H1 (cell line): ENCODE measurements at regions not wholly inside any gene's neighbourhood (a gene's known extent, or its start where the extent isn't known, plus 50 kb on each side); places are given as distances from the start of the nearest gene placed in this dataset.

Experiments
- CTCF ChIA-PET: fragments of 300-600 bp; sonication (Branson Sonifier 250); formaldehyde crosslinking; loops from one replicate; lab custom pipeline; 2021; ENCODE audit not compliant: partially characterized antibody; lab: Charles Lee
- POLR2A ChIA-PET: fragments of 300-600 bp; sonication (Branson Sonifier 250); formaldehyde crosslinking; loops from one replicate; lab custom pipeline; 2021; ENCODE audit warnings: inconsistent platforms; ENCODE audit not compliant: partially characterized antibody; lab: Charles Lee
- DNase-seq, 2 experiments: peaks; one replicate each; pipeline versions ENCODE4 v3.0.0 to v3.0.0-alpha.2; 2010 to 2022; ENCODE audit warnings: low spot score in 2 of 2, low read depth in 1 of 2, mixed read lengths in 1 of 2
- FAIRE-seq: peaks from 2 replicates; lab custom pipeline; 2011; peaks lifted over from hg19 to GRCh38; lab: Jason Lieb, UNC
- H2AFZ ChIP-seq: 2 replicates; pipeline ENCODE4 v1.8.1; 2012; ENCODE audit warnings: low read length, inconsistent platforms
- H2AK5ac ChIP-seq: 2 replicates; pipeline ENCODE4 v1.6.1; 2013; ENCODE audit warnings: low read depth, low read length
- H2BK120ac ChIP-seq: replicated peaks from 2 replicates; pipeline ENCODE3; 2013; ENCODE audit warnings: low read depth, low read length, inconsistent platforms
- H2BK12ac ChIP-seq: 2 replicates; pipeline ENCODE4 v1.6.1; 2013; ENCODE audit warnings: low read depth, low read length
- H2BK15ac ChIP-seq: 2 replicates; pipeline ENCODE4 v1.6.1; 2013; ENCODE audit warnings: low read length
- H2BK20ac ChIP-seq: 2 replicates; pipeline ENCODE4 v1.6.1; 2013; ENCODE audit warnings: low read length
- H2BK5ac ChIP-seq: 2 replicates; pipeline ENCODE4 v1.6.1; 2013; ENCODE audit warnings: low read depth, low read length
- H3K14ac ChIP-seq: 2 replicates; pipeline ENCODE4 v1.6.1; 2013; ENCODE audit warnings: inconsistent platforms; ENCODE audit not compliant: insufficient read length
- H3K18ac ChIP-seq: 2 replicates; pipeline ENCODE4 v1.6.1; 2013; ENCODE audit warnings: low read length; ENCODE audit errors: extremely low read depth
- H3K23ac ChIP-seq: 2 replicates; pipeline ENCODE4 v1.6.1; 2013; ENCODE audit warnings: inconsistent platforms; ENCODE audit not compliant: insufficient read length
- H3K23me2 ChIP-seq: 2 replicates; pipeline ENCODE4 v1.6.1; 2013; ENCODE audit warnings: low read depth, low read length
- H3K27ac ChIP-seq: 2 replicates; pipeline ENCODE4 v1.6.1; 2011; ENCODE audit warnings: low read depth, low read length, inconsistent platforms
- H3K27me3 ChIP-seq, 4 experiments: replicated peaks in 1 of 4; 1 replicate in 1 of 4; 2 replicates in 3 of 4; pipeline versions ENCODE4 v1.6.1 to v1.8.1; 2011 to 2013; ENCODE audit warnings: low read length in 3 of 4, mild to moderate bottlenecking in 3 of 4, inconsistent platforms in 2 of 4, mixed read lengths in 2 of 4, moderate library complexity in 1 of 4; ENCODE audit not compliant: control insufficient read depth in 3 of 4, insufficient read depth in 3 of 4; ENCODE audit errors: extremely low read depth in 1 of 4
- H3K36me3 ChIP-seq, 4 experiments: 2 replicates each; pipeline versions ENCODE4 v1.6.1 to v1.8.1; 2011 to 2013; ENCODE audit warnings: mild to moderate bottlenecking in 4 of 4, low read length in 3 of 4, moderate library complexity in 2 of 4, control low read depth in 1 of 4, inconsistent platforms in 1 of 4; ENCODE audit not compliant: insufficient read depth in 4 of 4, control insufficient read depth in 2 of 4
- H3K4ac ChIP-seq: replicated peaks from 2 replicates; pipeline ENCODE3; 2013; ENCODE audit warnings: low read length, low read depth, mixed read lengths, inconsistent platforms; ENCODE audit not compliant: insufficient read length
- H3K4me1 ChIP-seq, 4 experiments: replicated peaks in 1 of 4; 1 replicate in 1 of 4; 2 replicates in 3 of 4; pipeline versions ENCODE4 v1.6.1 to v1.8.1; 2011 to 2013; ENCODE audit warnings: low read length in 3 of 4, inconsistent platforms in 2 of 4, mixed read lengths in 1 of 4; ENCODE audit not compliant: insufficient read depth in 4 of 4, control insufficient read depth in 3 of 4
- H3K4me2 ChIP-seq, 2 experiments: 2 replicates each; pipeline versions ENCODE4 v1.6.1 to v1.8.1; 2011 to 2013; ENCODE audit warnings: low read depth in 2 of 2, low read length in 2 of 2, control low read depth in 1 of 2, inconsistent platforms in 1 of 2, mild to moderate bottlenecking in 1 of 2; ENCODE audit not compliant: insufficient read depth in 1 of 2
- H3K4me3 ChIP-seq, 4 experiments: fragments of 200-600, 300-600 bp in 1 of 4; sonication (generic), shearing (Covaris generic), sonication (Bioruptor Twin) in 1 of 4; 2 replicates each; pipeline versions ENCODE4 v1.5.1 to v1.8.1; 2011 to 2016; ENCODE audit warnings: low read length in 4 of 4, low read depth in 3 of 4, control low read depth in 2 of 4, inconsistent platforms in 2 of 4, mild to moderate bottlenecking in 2 of 4, mixed read lengths in 1 of 4, moderate library complexity in 1 of 4; ENCODE audit not compliant: insufficient read depth in 2 of 4; ENCODE audit errors: extremely low read depth in 1 of 4
- H3K56ac ChIP-seq: replicated peaks from 2 replicates; pipeline ENCODE3; 2013; ENCODE audit warnings: low read depth, mild to moderate bottlenecking, mixed read lengths, low read length, inconsistent platforms; ENCODE audit not compliant: insufficient read length
- H3K79me1 ChIP-seq: 2 replicates; pipeline ENCODE4 v1.6.1; 2013; ENCODE audit warnings: low read depth, low read length, control low read depth
- H3K79me2 ChIP-seq, 2 experiments: 2 replicates each; pipeline versions ENCODE4 v1.6.1 to v1.8.1; 2012 to 2013; ENCODE audit warnings: low read length in 2 of 2, mild to moderate bottlenecking in 2 of 2, inconsistent platforms in 1 of 2; ENCODE audit not compliant: insufficient read depth in 2 of 2, control insufficient read depth in 1 of 2
- H3K9ac ChIP-seq, 4 experiments: replicated peaks in 1 of 4; 1 replicate in 1 of 4; 2 replicates in 3 of 4; pipeline versions ENCODE4 v1.6.1 to v1.8.1; 2011 to 2013; ENCODE audit warnings: low read depth in 3 of 4, low read length in 3 of 4, control low read depth in 2 of 4, mild to moderate bottlenecking in 2 of 4, moderate library complexity in 2 of 4, inconsistent platforms in 1 of 4; ENCODE audit errors: extremely low read depth in 1 of 4
- H3K9me3 ChIP-seq, 2 experiments: 2 replicates each; pipeline versions ENCODE4 v1.6.1 to v1.8.1; 2012 to 2013; ENCODE audit warnings: mild to moderate bottlenecking in 2 of 2, moderate library complexity in 2 of 2, control low read depth in 1 of 2, inconsistent platforms in 1 of 2, low read depth in 1 of 2, low read length in 1 of 2, mixed read lengths in 1 of 2; ENCODE audit not compliant: insufficient read depth in 2 of 2
- H4K20me1 ChIP-seq, 2 experiments: replicated peaks in 1 of 2; 2 replicates each; pipeline versions ENCODE3 to v1.8.1; 2011 to 2013; ENCODE audit warnings: inconsistent platforms in 2 of 2, low read length in 2 of 2, mild to moderate bottlenecking in 1 of 2; ENCODE audit not compliant: insufficient read depth in 2 of 2, control insufficient read depth in 1 of 2
- H4K5ac ChIP-seq: 2 replicates; pipeline ENCODE4 v1.6.1; 2013; ENCODE audit warnings: low read length, low read depth, mixed read lengths, inconsistent platforms; ENCODE audit not compliant: insufficient read length
- H4K8ac ChIP-seq: 2 replicates; pipeline ENCODE4 v1.8.0; 2013; ENCODE audit warnings: mild to moderate bottlenecking, moderate library complexity, low read length, inconsistent platforms; ENCODE audit not compliant: insufficient read depth; ENCODE audit errors: extremely low read depth
- H4K91ac ChIP-seq: replicated peaks from 2 replicates; pipeline ENCODE3; 2013; ENCODE audit warnings: low read length, mixed read lengths, inconsistent platforms; ENCODE audit not compliant: insufficient read length
- CHD1 ChIP-seq: IDR thresholded peaks from 2 replicates; pipeline ENCODE4 v1.6.1; 2012; ENCODE audit warnings: low read depth, low read length, improper control_type of control experiment
- CHD2 ChIP-seq: IDR thresholded peaks from 2 replicates; pipeline ENCODE4 v1.6.1; 2012; ENCODE audit warnings: low read length, improper control_type of control experiment
- WGBS, 2 experiments: shearing (Covaris generic) in 1 of 2; methylation state at CpG; one replicate each; pipeline versions ENCODE4 v1.1.6 to v1.1.7; 2013 to 2015; ENCODE audit warnings: low lambda C conversion rate in 2 of 2, mixed read lengths in 2 of 2, inconsistent platforms in 1 of 2, low coverage in 1 of 2, missing lambda C conversion rate in 1 of 2; ENCODE audit not compliant: insufficient replicate concordance in 2 of 2, insufficient coverage in 1 of 2, insufficient read length in 1 of 2; ENCODE audit errors: extremely low coverage in 1 of 2, missing lambda C conversion rate in 1 of 2; 5-methylcytosine and 5-hydroxymethylcytosine counted together
- TF ChIP-seq, protein P1 (sequence below), 3 experiments: IDR thresholded peaks; 1 replicate in 2 of 3; 2 replicates in 1 of 3; pipeline versions ENCODE4 v1.5.1 to v1.6.1; 2011; ENCODE audit warnings: low read length in 3 of 3, mild to moderate bottlenecking in 3 of 3, inconsistent platforms in 2 of 3, low read depth in 1 of 3, moderate library complexity in 1 of 3; ENCODE audit not compliant: insufficient read depth in 1 of 3; ENCODE audit errors: control extremely low read depth in 1 of 3

DNA sequence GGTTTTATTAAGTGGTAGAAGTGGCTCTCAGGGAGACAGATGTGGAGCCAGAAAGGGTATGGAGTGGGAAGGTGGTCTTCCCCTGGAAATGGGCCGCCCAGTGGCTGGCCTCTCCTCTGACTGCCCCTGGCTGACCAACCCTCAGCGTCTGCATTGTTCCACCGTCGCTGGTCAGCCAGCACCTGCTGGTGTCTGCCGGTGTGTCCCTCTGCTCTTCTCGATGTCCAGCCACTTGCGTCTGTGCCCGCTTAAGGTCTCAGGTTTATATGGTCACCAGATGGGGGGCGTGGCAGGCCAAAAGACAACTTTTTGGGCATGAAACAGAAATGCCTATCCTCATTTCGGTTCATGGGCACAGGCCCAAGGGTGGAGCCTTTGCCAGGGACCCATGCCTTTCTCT is 1221.5 kb downstream of the JRKL start:
- H3K79me2 ChIP-seq = no peaks in the 10 kb centered on the region
- FAIRE-seq = no peak
- DNase-seq = no peak
- H4K8ac ChIP-seq = no peak overlapping the region
- no peak overlapping the region; a peak in 1 of 7 replicates for H3K9ac ChIP-seq
- H3K27ac ChIP-seq = no peak overlapping the region
- H4K20me1 ChIP-seq = no peaks in the 10 kb centered on the region
- H3K36me3 ChIP-seq = no peaks in the 10 kb centered on the region
- ChIA-PET POLR2A (no interaction called here), CTCF (interaction anchor here (0.9 to 1.7 kb wide), 3 partner anchors 9 to 245 kb away, joined by 3 read pairs; no protein-coding TSS in a partner anchor)
- H3K27me3 ChIP-seq = no peaks in the 10 kb centered on the region
- H3K4me2 ChIP-seq = no peak overlapping the region
- no peak overlapping the region for H3K18ac ChIP-seq
- WGBS, 2 experiments = 91% methylated on average over 7 of the region's 10 CpGs; no CpG with 5 or more reads in 1 of the 2 experiments
- no peak overlapping the region for H2AK5ac ChIP-seq
- H2BK15ac ChIP-seq = no peak overlapping the region
- no peak overlapping the region for H3K4me3 ChIP-seq
- H4K91ac ChIP-seq = no peak overlapping the region
- no peak overlapping the region for H2AFZ ChIP-seq
- H3K56ac ChIP-seq = no peak overlapping the region
- no peaks in the 10 kb centered on the region for H3K79me1 ChIP-seq
- H3K14ac ChIP-seq = no peak overlapping the region
- peaks cover 16 to 19% of the 10 kb centered on the region in 2 experiments for H3K9me3 ChIP-seq
- no peak overlapping the region for H4K5ac ChIP-seq
- H2BK120ac ChIP-seq = no peak overlapping the region
- H2BK20ac ChIP-seq = no peak overlapping the region
- TF ChIP-seq CHD2 (no peak), CHD1 (no peak)
- TF ChIP-seq, protein P1, sequence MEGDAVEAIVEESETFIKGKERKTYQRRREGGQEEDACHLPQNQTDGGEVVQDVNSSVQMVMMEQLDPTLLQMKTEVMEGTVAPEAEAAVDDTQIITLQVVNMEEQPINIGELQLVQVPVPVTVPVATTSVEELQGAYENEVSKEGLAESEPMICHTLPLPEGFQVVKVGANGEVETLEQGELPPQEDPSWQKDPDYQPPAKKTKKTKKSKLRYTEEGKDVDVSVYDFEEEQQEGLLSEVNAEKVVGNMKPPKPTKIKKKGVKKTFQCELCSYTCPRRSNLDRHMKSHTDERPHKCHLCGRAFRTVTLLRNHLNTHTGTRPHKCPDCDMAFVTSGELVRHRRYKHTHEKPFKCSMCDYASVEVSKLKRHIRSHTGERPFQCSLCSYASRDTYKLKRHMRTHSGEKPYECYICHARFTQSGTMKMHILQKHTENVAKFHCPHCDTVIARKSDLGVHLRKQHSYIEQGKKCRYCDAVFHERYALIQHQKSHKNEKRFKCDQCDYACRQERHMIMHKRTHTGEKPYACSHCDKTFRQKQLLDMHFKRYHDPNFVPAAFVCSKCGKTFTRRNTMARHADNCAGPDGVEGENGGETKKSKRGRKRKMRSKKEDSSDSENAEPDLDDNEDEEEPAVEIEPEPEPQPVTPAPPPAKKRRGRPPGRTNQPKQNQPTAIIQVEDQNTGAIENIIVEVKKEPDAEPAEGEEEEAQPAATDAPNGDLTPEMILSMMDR (IDR thresholded peaks at IDR 0.05; ENCODE audit: control extremely low read depth in 1 of 3, insufficient read depth in 1 of 3, low read depth in 1 of 3, low read length in 3 of 3) = no peak
- H3K23ac ChIP-seq = no peak overlapping the region
- no peaks in the 10 kb centered on the region for H3K4me1 ChIP-seq
- H3K4ac ChIP-seq = no peak overlapping the region
- H3K23me2 ChIP-seq = no peaks in the 10 kb centered on the region
- no peak overlapping the region for H2BK12ac ChIP-seq
- no peak overlapping the region for H2BK5ac ChIP-seq
